ENCODE measurements at regions not wholly inside any gene's neighbourhood (a gene's known extent, or its start where the extent isn't known, plus 50 kb on each side); places are given as distances from the start of the nearest gene placed in this dataset.

DNA sequence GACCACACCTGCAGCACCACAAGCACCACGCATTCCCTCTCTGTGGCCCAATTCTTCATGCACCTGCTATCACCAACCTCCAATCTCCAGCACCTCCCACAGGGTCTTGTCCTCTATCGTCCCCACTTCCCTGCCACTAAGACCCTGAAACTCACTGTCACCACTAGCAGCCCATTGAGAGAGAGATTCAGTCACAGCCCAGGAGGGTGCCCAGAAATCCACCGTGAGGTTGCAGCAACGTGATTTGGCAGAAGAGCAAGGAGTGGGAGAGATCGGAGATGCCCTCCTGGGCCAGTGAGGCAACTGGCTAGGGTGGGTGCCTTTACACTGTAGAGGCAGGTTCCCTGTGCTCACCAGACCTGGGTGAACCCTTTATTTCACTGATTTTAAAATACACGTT, 90.1 kb downstream of the ANKRD60 start:
- TF ChIP-seq, protein P1, sequence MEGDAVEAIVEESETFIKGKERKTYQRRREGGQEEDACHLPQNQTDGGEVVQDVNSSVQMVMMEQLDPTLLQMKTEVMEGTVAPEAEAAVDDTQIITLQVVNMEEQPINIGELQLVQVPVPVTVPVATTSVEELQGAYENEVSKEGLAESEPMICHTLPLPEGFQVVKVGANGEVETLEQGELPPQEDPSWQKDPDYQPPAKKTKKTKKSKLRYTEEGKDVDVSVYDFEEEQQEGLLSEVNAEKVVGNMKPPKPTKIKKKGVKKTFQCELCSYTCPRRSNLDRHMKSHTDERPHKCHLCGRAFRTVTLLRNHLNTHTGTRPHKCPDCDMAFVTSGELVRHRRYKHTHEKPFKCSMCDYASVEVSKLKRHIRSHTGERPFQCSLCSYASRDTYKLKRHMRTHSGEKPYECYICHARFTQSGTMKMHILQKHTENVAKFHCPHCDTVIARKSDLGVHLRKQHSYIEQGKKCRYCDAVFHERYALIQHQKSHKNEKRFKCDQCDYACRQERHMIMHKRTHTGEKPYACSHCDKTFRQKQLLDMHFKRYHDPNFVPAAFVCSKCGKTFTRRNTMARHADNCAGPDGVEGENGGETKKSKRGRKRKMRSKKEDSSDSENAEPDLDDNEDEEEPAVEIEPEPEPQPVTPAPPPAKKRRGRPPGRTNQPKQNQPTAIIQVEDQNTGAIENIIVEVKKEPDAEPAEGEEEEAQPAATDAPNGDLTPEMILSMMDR (IDR thresholded peaks at IDR 0.05), result no peak
- no peak for TF ChIP-seq ZFX (IDR thresholded peaks at IDR 0.05; ENCODE audit: borderline replicate concordance)

All from 22Rv1 (cell line).